ENCODE measurements at regions not wholly inside any gene's neighbourhood (a gene's known extent, or its start where the extent isn't known, plus 50 kb on each side); places are given as distances from the start of the nearest gene placed in this dataset.
A peak's percentile ranks its signal among the peaks of the same experiment; 100 is the strongest.

DNA sequence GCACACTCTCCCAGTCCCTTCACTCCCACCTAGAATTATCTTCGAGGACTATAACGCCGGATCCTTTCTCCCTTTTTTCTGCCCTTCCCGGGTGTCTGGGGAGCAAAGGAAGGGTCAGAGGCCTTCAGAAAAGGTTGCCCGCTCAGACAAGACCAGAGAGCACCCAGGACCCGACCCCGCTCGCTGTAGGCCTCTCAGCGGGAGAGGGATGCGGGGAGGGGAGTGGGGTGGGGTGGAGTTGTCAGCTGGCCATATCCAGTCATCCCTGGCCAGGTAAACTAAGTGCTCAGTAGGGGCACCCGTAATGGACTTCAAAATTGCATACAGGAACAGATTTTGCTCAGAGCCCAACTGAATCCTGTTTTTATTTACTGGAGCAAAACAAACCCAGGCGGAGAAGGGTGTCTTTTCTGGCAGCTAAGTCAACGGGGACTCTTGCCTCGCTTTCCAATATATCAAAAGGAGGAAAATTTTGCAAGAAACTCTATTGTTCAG, 65.0 kb downstream of the NOL4 start:
- no peak for DNase-seq (ENCODE audit: low spot score)
- peak overlapping the region; percentile 72 for H3K4me3 ChIP-seq
- TF ChIP-seq, protein P1, sequence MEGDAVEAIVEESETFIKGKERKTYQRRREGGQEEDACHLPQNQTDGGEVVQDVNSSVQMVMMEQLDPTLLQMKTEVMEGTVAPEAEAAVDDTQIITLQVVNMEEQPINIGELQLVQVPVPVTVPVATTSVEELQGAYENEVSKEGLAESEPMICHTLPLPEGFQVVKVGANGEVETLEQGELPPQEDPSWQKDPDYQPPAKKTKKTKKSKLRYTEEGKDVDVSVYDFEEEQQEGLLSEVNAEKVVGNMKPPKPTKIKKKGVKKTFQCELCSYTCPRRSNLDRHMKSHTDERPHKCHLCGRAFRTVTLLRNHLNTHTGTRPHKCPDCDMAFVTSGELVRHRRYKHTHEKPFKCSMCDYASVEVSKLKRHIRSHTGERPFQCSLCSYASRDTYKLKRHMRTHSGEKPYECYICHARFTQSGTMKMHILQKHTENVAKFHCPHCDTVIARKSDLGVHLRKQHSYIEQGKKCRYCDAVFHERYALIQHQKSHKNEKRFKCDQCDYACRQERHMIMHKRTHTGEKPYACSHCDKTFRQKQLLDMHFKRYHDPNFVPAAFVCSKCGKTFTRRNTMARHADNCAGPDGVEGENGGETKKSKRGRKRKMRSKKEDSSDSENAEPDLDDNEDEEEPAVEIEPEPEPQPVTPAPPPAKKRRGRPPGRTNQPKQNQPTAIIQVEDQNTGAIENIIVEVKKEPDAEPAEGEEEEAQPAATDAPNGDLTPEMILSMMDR (IDR thresholded peaks at IDR 0.05) = no peak
- H3K27ac ChIP-seq = no peak overlapping the region

DNA sequence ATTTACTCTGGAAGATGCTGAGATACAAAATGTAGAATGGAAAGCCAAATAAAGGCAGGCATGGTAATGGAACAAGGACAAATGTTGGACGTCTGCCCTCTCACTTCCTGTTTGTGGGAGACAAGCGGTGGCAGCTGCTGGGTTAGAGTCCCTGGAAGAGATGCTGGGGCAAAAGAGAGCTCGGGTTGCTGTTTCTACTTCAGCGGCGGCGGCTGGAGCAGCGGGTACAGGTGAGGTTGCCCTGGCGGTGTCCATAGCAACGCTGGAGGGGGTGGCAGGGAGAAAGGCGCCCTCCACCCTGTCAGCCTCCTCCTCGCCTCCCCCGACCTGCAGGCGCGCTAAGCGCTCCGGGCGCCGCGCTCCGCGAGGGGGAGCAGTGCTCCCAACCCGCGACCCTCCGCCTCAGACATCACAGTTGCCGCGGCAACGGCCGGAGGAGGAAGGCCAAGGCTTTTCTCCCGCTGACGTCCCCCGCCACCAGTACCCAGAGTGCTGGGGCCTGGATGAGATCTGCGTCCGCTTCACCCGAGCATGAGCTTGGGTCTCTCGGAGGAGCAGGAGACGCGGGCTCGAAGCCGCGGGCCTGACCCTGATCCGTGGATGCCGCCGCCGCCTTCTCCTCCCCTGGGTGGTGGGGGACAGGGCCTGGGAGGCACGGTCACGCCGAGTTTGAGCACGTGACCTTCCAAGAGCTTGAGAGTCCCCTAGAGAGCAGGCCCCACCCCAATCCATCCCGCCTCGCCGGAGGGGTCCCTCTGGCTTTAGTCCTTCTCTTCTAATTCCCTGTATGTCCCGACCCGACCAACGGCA, 65.6 kb downstream of the NOL4 start:
- H3K27ac ChIP-seq = no peak overlapping the region
- DNase-seq (ENCODE audit: low spot score) = peak; percentile 68
- TF ChIP-seq, protein P1 (IDR thresholded peaks at IDR 0.05) = no peak
- H3K4me3 ChIP-seq = peak overlapping the region; percentile 72

DNA sequence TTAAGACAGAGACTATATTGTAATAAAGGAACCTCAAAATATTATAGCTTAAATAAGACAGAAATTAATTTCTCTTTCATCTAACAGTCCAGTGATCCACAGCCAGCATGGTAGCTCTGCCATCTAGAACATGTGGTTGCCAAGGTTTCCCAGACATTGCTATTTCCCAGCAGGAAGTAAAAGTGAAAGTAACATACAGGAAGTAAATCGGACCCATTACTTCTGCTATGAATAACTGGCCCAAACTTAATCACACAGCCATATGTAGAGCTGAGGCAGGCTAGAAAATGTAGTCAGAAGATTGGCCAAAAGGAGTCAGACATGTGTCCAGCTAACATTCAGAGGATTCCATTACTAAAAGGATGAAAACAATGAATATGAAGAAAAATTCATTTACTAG, 71.0 kb downstream of the NOL4 start:
- H3K27ac ChIP-seq = no peak overlapping the region
- DNase-seq (ENCODE audit: low spot score) = no peak
- peak overlapping the region; percentile 29 for H3K4me3 ChIP-seq
- TF ChIP-seq, protein P1 (IDR thresholded peaks at IDR 0.05) = no peak

DNA sequence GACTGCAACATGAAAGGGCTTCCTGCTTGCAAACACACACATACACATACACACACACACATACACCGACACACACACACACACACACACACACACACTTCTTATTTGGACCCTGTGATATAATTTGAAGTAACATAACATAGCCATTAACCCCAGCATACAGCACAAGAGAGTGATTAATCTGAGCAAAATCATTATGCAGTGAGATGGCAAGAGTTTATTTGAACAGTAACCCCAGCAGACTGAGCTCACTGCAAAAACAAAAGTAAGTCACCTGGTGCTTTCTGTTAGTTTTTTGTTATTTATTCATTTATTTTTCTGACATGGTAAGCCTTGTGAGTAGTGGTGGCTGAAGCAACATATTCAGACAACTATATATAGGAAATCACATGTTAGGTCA, 93.7 kb downstream of the NOL4 start:
- Histone ChIP-seq H3K4me3 (no peak overlapping the region), H3K27ac (no peak overlapping the region)
- no peak for DNase-seq (ENCODE audit: low spot score)
- TF ChIP-seq, protein P1 (IDR thresholded peaks at IDR 0.05) = no peak

DNA sequence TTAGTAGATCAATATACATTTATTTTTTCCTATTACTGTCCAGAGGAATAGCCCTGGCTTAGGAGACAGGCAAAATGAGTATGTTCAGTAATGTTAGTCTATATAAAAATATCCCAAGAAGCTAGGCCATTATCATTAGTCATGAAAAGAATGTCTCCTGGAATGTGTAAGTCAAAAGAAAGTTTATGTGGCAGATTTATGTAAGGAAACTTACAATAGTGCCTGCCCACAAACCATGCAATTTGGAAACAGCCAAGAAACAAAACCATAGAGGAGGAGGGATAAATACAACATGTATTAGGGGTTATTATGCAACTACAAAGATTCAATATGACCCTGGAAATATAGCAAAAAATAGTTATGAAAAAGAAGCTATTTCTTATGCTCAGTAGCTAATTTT, 96.3 kb downstream of the NOL4 start:
- H3K4me3 ChIP-seq = no peak overlapping the region
- TF ChIP-seq, protein P1 (IDR thresholded peaks at IDR 0.05) = no peak
- no peak for DNase-seq (ENCODE audit: low spot score)

DNA sequence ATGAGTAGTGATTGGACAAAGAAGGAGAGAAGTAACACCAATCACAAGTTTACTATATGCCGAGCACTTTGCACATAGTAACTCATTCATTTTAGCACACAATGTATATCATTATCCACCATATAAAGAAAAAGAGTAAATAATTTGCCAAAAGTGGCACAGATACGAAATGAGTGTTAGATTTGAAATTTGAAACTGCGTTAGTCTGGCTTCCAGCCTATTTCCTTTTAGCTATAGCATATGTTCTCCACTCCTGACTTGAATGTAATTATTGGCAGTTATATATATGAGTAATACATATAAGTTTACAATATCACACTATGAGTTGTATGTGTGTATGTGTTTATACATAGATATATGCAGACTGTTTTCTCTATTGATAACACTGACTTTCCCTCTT, 98.6 kb downstream of the NOL4 start:
- DNase-seq (ENCODE audit: low spot score) = no peak

More for the DNA sequence above, 96.3 kb downstream of the NOL4 start:
- no peak overlapping the region for H3K27ac ChIP-seq

More for the DNA sequence above, 98.6 kb downstream of the NOL4 start:
- Histone ChIP-seq H3K4me3 (no peak overlapping the region), H3K27ac (no peak overlapping the region)
- TF ChIP-seq, protein P1 (IDR thresholded peaks at IDR 0.05) = no peak
